Right lobe of liver (tissue), 4 donors: ENCODE measurements at regions not wholly inside any gene's neighbourhood (a gene's known extent, or its start where the extent isn't known, plus 50 kb on each side); places are given as distances from the start of the nearest gene placed in this dataset.
"Not testable (repeated sequence)": the region's sequence is repeated elsewhere in the genome, so short reads cannot be mapped to it uniquely, and the experiment has no call there.

Source experiments
- POLR2A ChIP-seq: fragments of 450-650 bp; IDR thresholded peaks from one replicate; pipeline ENCODE4 v1.6.1; 2017; ENCODE audit warnings: antibody characterized with exemption, mild to moderate bottlenecking
- TF ChIP-seq, protein P1 (sequence below), 4 donors: fragments of 200-600 bp in 3 of 4; fragments of 450-650 bp in 1 of 4; IDR thresholded peaks; one replicate each; pipeline versions ENCODE4 v1.5.1 to v1.8.0; 2016 to 2022; ENCODE audit warnings: antibody characterized with exemption in 4 of 4, mild to moderate bottlenecking in 2 of 4
- donor health status: DM: no; HTN: no; CAD: no.
- donor health status: DM: no; HTN: no; CAD: no.
- donor health status: DM: no; HTN: yes; CAD: no.

DNA sequence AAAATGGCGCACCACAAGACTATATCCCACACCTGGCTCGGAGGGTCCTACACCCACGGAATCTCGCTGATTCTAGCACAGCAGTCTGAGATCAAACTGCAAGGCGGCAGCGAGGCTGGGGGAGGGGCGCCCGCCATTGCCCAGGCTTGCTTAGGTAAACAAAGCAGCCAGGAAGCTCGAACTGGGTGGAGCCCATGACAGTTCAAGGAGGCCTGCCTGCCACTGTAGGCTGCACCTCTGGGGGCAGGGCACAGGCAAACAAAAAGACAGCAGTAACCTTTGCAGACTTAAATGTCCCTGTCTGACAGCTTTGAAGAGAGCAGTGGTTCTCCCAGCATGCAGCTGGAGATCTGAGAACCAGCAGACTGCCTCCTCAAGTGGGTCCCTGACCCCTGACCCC lies 894.3 kb upstream of the FBXO33 start:
- TF ChIP-seq, protein P1, sequence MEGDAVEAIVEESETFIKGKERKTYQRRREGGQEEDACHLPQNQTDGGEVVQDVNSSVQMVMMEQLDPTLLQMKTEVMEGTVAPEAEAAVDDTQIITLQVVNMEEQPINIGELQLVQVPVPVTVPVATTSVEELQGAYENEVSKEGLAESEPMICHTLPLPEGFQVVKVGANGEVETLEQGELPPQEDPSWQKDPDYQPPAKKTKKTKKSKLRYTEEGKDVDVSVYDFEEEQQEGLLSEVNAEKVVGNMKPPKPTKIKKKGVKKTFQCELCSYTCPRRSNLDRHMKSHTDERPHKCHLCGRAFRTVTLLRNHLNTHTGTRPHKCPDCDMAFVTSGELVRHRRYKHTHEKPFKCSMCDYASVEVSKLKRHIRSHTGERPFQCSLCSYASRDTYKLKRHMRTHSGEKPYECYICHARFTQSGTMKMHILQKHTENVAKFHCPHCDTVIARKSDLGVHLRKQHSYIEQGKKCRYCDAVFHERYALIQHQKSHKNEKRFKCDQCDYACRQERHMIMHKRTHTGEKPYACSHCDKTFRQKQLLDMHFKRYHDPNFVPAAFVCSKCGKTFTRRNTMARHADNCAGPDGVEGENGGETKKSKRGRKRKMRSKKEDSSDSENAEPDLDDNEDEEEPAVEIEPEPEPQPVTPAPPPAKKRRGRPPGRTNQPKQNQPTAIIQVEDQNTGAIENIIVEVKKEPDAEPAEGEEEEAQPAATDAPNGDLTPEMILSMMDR (IDR thresholded peaks at IDR 0.05) = not testable (repeated sequence)
- not testable (repeated sequence) for TF ChIP-seq POLR2A
